Upper lobe of left lung (tissue), 4 donors: ENCODE measurements at regions not wholly inside any gene's neighbourhood (a gene's known extent, or its start where the extent isn't known, plus 50 kb on each side); places are given as distances from the start of the nearest gene placed in this dataset.

Source experiments
- EP300 ChIP-seq, 4 donors: sonication (generic); formaldehyde crosslinking; IDR thresholded peaks; one replicate each; pipeline ENCODE4 v1.5.1; 2017; ENCODE audit warnings: antibody characterized with exemption in 4 of 4, control low read depth in 2 of 4
- TF ChIP-seq, protein P1 (sequence below), 6 experiments: fragments of 450-650 bp in 4 of 6; fragments of 200-600 bp in 2 of 6; sonication (generic) in 2 of 6; IDR thresholded peaks; one replicate each; pipeline ENCODE4 v1.5.1; 2016 to 2019; ENCODE audit warnings: antibody characterized with exemption in 6 of 6

DNA sequence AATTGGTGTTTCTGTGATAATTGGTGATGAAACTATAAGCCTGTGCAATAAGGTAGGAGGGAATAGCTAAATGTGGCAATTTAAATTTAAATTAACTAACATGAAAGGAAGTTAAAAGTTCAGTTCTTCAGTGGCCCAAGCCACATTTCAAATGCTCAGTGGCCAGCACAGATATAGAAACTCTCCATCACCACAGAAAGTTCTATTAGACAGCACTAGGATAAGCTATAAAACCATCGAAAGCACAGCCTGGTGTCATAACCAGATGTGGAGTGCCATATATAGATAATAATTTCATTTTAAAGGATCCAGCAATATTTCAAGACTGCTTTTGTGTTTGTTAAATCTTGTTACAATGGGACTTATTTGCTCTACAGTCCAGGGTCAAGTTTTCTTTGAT lies 119.3 kb upstream of the NR3C2 start:
- TF ChIP-seq, protein P1, sequence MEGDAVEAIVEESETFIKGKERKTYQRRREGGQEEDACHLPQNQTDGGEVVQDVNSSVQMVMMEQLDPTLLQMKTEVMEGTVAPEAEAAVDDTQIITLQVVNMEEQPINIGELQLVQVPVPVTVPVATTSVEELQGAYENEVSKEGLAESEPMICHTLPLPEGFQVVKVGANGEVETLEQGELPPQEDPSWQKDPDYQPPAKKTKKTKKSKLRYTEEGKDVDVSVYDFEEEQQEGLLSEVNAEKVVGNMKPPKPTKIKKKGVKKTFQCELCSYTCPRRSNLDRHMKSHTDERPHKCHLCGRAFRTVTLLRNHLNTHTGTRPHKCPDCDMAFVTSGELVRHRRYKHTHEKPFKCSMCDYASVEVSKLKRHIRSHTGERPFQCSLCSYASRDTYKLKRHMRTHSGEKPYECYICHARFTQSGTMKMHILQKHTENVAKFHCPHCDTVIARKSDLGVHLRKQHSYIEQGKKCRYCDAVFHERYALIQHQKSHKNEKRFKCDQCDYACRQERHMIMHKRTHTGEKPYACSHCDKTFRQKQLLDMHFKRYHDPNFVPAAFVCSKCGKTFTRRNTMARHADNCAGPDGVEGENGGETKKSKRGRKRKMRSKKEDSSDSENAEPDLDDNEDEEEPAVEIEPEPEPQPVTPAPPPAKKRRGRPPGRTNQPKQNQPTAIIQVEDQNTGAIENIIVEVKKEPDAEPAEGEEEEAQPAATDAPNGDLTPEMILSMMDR (IDR thresholded peaks at IDR 0.05) = no peak
- no peak for TF ChIP-seq EP300 (IDR thresholded peaks at IDR 0.05)
